GOT3 (cell line): ENCODE measurements at regions not wholly inside any gene's neighbourhood (a gene's known extent, or its start where the extent isn't known, plus 50 kb on each side); places are given as distances from the start of the nearest gene placed in this dataset.
"Not testable (repeated sequence)": the region's sequence is repeated elsewhere in the genome, so short reads cannot be mapped to it uniquely, and the experiment has no call there.

Experiments used
- DNase-seq: peaks from one replicate; lab custom pipeline; 2025; ENCODE audit warnings: mixed read lengths; lab: John Stamatoyannopoulos, UW

GRCh38 chr14:28607661-28608060 lies 158.9 kb upstream of the FOXG1 start:
- no peak for DNase-seq

GRCh38 chr14:28608443-28608842 lies 158.1 kb upstream of the FOXG1 start:
- no peak for DNase-seq

- DNase-seq = no peak
Observed at GRCh38 chr14:28608851-28609828, 157.4 kb upstream of the FOXG1 start.

GRCh38 chr14:28612414-28612813 lies 154.2 kb upstream of the FOXG1 start:
- no peak for DNase-seq

- no peak for DNase-seq
Observed at GRCh38 chr14:28613532-28613931, 153.1 kb upstream of the FOXG1 start.

- no peak for DNase-seq
Observed at GRCh38 chr14:28626780-28627179, 139.8 kb upstream of the FOXG1 start.

- no peak for DNase-seq
Observed at GRCh38 chr14:28629328-28630004, 137.1 kb upstream of the FOXG1 start.

GRCh38 chr14:28630100-28630499 lies 136.5 kb upstream of the FOXG1 start:
- DNase-seq = no peak

GRCh38 chr14:28635387-28635786 lies 131.2 kb upstream of the FOXG1 start:
- no peak for DNase-seq

GRCh38 chr14:28635816-28636215 lies 130.8 kb upstream of the FOXG1 start:
- not testable (repeated sequence) for DNase-seq

- DNase-seq = not testable (repeated sequence)
Observed at GRCh38 chr14:28641189-28641588, 125.4 kb upstream of the FOXG1 start.

- DNase-seq = no peak
Observed at GRCh38 chr14:28651148-28651547, 115.4 kb upstream of the FOXG1 start.

GRCh38 chr14:28652782-28653181 lies 113.8 kb upstream of the FOXG1 start:
- no peak for DNase-seq

- no peak for DNase-seq
Observed at GRCh38 chr14:28653521-28653920, 113.1 kb upstream of the FOXG1 start.

- no peak for DNase-seq
Observed at GRCh38 chr14:28656704-28657255, 109.8 kb upstream of the FOXG1 start.

GRCh38 chr14:28661171-28661772 lies 105.3 kb upstream of the FOXG1 start:
- DNase-seq = no peak

GRCh38 chr14:28666961-28667360 lies 99.6 kb upstream of the FOXG1 start:
- no peak for DNase-seq

GRCh38 chr14:28671425-28671824 lies 95.2 kb upstream of the FOXG1 start:
- DNase-seq = no peak

GRCh38 chr14:28673056-28673455 lies 93.5 kb upstream of the FOXG1 start:
- DNase-seq = no peak

- no peak for DNase-seq
Observed at GRCh38 chr14:28676479-28676878, 90.1 kb upstream of the FOXG1 start.

- DNase-seq = no peak
Observed at GRCh38 chr14:28677381-28677780, 89.2 kb upstream of the FOXG1 start.

- DNase-seq = no peak
Observed at GRCh38 chr14:28678887-28679286, 87.7 kb upstream of the FOXG1 start.
